ENCODE measurements at regions not wholly inside any gene's neighbourhood (a gene's known extent, or its start where the extent isn't known, plus 50 kb on each side); places are given as distances from the start of the nearest gene placed in this dataset.
A peak's percentile ranks its signal among the peaks of the same experiment; 100 is the strongest.
"Not testable (repeated sequence)": the region's sequence is repeated elsewhere in the genome, so short reads cannot be mapped to it uniquely, and the experiment has no call there.

GRCh38 chr3:72278349-72279067 lies 493.6 kb upstream of the PROK2 start:
- DNase-seq (ENCODE audit: low spot score) = no peak

DNA sequence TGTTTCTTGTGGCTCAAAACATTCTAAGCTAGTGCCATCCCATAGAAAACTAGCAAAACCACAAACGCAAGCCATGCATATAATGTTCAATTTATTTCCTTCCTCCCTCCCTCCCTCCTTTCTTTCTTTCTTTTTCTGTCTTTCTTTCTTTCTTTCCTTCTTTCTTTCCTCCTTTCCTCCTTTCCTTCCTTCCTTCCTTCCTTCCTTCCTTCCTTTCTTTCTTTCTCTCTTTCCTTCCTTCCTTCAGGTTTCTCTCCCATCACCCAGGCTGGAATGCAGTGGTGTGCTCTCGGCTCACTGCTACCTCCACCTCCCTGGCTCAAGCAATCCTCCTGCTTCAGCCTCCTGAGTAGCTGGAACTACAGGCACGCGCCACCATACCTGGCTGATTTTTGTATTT lies 492.8 kb upstream of the PROK2 start:
- no peak for DNase-seq (ENCODE audit: low spot score)

DNA sequence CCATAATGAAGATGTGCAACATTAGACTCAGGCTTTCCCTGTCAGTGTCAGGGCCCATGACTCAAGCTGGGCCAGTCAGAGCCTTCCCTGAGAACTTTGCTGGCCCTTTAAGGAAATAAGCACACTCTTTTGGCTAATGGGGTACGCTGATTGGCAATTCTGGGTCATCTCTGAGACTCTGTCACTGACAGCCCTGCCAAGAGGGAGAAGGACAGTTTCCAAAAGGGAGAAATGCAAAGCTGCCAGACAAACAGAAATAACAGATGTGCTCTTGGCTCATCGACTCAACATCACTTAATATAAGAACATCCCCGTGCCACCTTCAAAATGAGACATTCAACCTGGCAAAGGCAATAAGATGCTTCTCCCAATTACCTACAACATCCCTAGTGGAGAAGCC lies 491.9 kb upstream of the PROK2 start:
- no peak for DNase-seq (ENCODE audit: low spot score)

- DNase-seq (ENCODE audit: low spot score) = no peak
Observed at GRCh38 chr3:72275331-72275751, 490.4 kb upstream of the PROK2 start.

DNA sequence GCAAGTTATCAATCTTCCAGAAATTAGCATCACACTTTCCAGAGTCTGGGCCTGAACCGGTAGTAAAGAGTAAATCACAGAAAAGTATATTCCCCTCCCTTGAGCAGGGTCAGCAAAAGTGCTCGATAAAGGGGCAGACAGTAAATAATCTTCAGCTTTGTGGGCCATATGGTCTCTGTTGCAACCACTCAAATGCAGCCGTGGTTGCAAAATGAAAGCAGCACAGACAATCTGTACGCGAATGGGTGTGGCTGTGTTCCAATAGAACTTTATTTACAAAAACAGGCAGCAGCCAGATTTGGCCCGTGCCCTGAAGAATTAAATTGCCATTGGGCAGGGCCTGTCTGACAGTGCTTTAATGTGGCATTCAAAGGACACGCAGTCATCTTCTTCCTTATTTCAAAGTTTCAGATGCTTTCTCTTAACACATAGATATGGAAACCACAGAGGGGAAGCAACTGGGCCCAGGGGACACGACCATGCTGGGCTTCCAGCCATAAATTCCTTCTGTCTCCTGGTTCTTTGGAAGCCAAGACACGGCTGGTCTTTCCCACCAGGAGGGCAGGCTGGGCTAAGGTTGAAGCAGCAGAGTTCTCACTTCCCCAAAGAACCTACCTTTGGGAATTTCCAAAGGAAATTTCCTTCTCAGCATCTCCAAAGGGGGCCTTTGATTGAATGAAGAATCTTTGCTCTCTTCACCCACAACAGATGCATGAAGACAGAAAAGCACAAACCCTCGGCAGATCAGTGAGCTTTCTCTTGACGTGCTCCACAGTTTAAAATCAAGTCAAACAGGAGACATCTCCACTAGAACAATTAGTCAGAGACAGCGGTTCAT lies 489.8 kb upstream of the PROK2 start:
- no peak for DNase-seq (ENCODE audit: low spot score)

DNA sequence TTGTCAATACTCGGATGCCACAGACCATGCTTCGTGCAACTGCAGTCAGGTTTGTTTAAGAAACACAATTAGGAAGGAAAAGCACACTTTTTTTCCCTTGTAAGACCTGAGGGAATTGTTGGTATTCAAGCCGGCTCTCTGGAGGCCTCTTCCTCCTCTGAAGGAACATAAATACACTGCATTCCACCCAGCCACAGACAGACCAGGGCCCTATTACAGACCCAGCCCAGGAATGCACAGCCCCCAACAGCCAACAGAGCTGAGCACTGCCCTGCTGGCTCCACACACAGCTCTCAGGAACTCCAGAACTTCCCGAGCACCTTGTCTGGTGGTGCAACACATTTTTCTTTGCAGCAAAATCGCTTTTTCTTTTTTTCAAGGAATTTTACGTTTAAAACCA lies 488.7 kb upstream of the PROK2 start:
- DNase-seq (ENCODE audit: low spot score) = no peak

DNA sequence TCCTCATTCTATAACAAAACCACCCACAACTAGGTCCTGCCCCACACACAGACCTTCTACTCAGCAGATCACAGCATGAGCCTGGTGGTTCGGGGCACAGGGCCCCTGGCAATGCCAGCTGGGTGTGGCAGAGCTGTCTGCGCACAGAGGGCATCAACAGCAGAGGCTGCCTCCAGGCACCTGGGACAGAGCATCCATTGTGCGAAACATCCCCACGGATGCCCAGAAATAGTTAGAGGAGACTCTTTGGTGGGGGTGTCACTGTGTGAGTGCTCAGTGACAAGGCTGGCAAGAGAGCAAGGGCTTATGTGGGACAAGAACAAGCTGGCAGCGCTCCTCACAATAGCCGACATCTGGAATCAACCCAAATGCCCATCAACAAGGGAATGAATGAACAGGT lies 487.4 kb upstream of the PROK2 start:
- no peak for DNase-seq (ENCODE audit: low spot score)

- DNase-seq (ENCODE audit: low spot score) = no peak
Observed at GRCh38 chr3:72271923-72272322, 487.0 kb upstream of the PROK2 start.

- DNase-seq (ENCODE audit: low spot score) = no peak
Observed at GRCh38 chr3:72271216-72271615, 486.3 kb upstream of the PROK2 start.

DNA sequence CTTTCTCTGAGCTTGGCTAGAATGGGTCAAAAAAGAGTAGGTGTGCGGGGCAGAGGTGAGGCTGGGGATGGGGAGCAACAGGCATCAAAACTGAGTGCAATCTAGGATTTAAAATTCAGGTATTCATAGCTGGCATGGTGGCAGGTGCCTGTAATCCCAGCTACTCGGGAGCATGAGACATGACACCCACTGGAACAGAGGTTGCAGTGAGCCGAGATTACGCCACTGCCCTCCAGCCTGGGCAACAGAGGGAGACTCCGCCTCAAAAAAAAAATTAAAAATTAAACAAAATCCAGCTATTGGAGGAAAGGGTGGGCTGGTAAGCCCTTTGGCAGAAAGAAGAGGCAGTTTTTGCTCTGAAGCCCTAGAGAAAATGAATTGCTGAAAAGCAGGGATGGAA lies 485.8 kb upstream of the PROK2 start:
- no peak for DNase-seq (ENCODE audit: low spot score)

DNA sequence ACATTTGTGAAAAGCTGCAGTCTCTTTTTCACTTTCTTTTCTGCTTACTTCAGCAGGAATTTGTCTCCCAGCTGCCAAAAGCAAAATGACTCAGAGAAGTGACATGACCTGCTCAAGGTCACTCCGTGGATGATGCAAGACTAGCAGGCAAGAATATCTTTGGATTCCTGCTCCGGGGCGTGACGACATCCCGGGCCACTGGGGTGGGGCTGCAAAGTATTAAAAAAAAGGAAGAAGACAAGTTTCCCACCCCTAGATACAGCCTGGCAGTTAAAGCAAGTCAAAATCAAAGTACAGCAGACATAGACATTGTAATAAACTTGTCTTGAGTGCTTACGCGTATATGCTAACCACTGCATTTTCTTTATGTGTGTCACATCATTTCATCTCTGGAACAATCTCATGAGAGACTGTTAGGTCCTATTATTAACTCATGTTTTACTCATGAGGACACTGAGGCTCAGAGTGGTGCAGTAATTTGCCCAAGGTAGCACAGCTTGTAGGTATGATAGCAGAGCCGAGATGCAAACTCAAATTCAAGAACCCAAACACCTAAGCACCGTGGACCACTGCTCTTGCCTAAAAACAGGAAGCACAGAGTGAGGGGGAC lies 485.2 kb upstream of the PROK2 start:
- peak; percentile 37 for DNase-seq (ENCODE audit: low spot score)

- no peak for DNase-seq (ENCODE audit: low spot score)
Observed at GRCh38 chr3:72269475-72269874, 484.5 kb upstream of the PROK2 start.

DNA sequence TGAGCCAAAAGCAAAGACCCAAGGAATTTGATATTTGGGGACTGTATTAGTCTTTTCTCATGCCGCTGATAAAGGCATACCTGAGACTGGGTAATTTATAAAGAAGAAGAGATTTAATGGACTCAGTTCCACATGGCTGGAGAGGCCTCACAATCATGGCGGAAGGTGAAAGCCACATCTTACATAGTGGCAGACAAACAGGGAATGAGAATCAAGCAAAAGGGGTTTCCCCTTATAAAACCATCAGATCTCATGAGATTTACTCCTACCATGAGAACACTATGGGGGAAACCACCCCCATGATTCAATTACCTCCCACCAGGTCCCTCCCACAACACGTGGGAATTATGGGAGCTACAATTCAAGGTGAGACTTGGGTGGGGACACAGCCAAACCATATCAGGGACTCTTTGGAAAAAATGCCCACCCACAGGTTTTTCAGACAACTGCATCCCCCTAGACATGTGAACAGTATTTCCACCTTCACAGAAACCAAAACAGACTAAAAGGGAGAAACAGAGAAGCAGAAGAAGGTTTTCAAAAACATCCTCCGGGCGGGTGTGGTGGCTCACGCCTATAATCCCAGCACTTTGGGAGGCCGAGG lies 482.1 kb upstream of the PROK2 start:
- not testable (repeated sequence) for DNase-seq (ENCODE audit: low spot score)

GRCh38 chr3:72266016-72266370 lies 481.0 kb upstream of the PROK2 start:
- DNase-seq (ENCODE audit: low spot score) = no peak

- peak; percentile 15 for DNase-seq (ENCODE audit: low spot score)
Observed at GRCh38 chr3:72265256-72266015, 480.5 kb upstream of the PROK2 start.

DNA sequence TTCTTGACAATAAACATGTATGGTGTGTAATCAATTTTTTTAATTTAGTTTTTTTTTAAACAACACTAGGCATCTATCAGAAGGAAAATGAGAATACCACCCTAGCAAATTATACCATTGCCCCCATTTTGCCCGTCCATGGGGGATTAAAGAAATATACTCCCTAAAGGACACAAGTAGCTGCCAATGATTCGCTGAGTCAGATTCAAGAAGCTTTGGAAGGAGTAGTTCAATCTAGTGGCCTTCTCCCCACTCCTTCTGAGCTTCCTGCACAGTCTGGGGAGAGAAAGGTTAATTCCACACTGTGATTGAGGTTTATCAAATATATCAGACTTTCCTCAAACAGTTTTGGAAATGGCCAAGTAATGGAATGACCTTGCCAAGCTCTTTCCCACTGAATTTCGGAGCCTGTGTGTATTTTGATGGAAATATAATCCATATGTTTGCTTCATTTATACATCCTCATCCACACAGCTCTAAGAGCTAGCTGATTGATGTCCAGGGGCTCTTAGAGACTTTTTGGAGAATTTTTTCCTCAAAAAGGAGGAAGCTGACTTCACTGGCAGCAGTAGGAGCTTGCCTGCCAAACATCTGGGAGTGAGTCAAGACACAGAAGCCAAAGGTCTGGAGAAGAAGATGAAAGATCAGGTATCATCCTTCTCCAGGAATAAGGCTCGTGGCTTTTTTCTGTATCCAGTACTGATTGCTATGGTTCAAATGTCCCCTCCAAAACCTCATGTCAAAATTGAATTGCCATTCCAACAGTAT lies 478.5 kb upstream of the PROK2 start:
- no peak for DNase-seq (ENCODE audit: low spot score)

DNA sequence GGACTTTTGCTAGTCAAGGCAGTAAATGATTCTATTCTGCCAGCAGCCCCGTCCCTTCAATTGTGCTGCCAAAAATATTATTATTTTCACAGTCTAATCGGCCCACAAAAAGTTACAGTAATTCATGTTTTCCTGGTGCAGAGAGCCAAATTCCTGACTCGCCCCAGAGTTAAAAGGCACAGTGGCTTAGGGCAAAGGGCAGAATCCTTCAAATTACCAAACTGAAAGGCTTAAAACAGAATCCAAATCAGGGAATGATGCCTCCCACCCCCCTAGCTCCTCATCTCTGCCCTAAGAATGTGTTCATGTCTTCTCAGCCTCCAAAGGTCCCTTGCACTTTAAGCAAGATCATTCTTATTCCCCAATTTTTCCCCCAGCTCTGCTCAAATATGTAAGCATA lies 477.8 kb upstream of the PROK2 start:
- DNase-seq (ENCODE audit: low spot score) = no peak

DNA sequence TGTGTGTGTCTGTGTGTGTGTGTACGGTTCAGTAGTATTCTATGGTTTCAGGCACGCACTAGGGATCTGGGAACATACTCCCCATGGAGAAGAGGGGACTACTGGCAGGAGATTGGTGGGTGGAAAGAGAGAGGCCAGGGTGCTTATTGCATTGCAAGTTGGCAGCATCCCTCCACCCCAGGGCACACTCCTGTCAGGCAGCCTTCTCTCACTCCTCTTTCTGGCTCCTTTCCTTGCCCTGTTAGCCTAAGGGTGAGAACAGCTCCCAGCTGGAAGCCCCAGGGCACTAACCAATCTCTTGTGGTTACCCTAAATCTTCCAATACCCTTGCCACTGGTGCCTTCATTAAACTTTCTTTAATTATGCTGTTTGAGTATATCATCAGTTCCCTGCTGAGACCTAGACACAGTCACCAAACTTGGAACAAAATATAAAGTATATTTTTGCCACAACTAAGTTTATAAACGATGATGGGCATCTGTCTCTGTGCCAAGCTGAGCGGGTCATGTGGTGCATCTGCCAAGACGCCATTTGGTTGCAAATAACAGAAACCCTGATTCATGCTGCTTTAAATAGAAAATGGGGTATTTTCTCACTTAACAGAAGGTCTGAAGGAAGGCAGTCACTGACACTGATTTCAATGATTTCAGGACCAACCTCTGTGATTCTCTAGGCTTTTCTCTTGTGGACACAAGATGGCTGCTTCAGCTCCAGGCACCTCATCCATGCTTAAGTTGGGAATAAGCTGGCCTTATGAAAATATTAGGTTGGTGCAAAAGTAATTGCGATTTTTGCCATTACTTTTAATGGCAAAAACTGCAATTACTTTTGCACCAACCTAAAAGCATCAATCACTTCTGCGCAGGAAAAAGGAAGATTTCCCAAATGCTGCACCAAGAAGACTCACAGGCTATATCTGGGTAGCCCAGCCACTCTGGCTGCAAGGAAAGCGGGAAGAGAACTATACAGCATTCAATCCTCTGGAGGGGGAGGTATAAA lies 476.9 kb upstream of the PROK2 start:
- DNase-seq (ENCODE audit: low spot score) = no peak

DNA sequence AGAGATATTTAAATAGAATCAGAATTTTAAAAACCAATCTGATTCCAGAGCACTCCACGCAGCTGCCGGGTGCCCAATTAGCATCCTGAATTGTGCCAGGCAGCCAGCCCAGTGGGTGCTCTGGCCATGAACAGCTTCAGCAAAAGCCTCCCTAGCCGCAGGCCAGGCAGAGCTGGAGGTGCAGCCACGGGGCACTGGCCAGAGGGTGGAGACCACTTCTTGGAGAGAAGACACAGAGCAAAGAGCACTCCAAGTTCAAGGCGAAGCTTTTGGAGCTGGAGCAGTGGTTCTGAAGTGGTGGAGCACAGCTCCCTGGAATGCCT lies 475.6 kb upstream of the PROK2 start:
- DNase-seq (ENCODE audit: low spot score) = no peak
